ENCODE measurements at regions not wholly inside any gene's neighbourhood (a gene's known extent, or its start where the extent isn't known, plus 50 kb on each side); places are given as distances from the start of the nearest gene placed in this dataset.
A peak's percentile ranks its signal among the peaks of the same experiment; 100 is the strongest.
"Not testable (repeated sequence)": the region's sequence is repeated elsewhere in the genome, so short reads cannot be mapped to it uniquely, and the experiment has no call there.

GRCh38 chr1:115531631-115532264 lies 110.0 kb upstream of the VANGL1 start:
- no peak for DNase-seq

- DNase-seq: no peak
Observed at GRCh38 chr1:115530407-115530806, 111.4 kb upstream of the VANGL1 start.

GRCh38 chr1:115529216-115529897 lies 112.4 kb upstream of the VANGL1 start:
- peak; percentile 35 for DNase-seq

- not testable (repeated sequence) for DNase-seq
Observed at GRCh38 chr1:115528336-115528735, 113.4 kb upstream of the VANGL1 start.

- DNase-seq: no peak
Observed at GRCh38 chr1:115527746-115528145, 114.0 kb upstream of the VANGL1 start.

- no peak for DNase-seq
Observed at GRCh38 chr1:115526900-115527299, 114.9 kb upstream of the VANGL1 start.

GRCh38 chr1:115524236-115524635 lies 117.5 kb upstream of the VANGL1 start:
- DNase-seq: no peak

- no peak for DNase-seq
Observed at GRCh38 chr1:115522386-115522785, 119.4 kb upstream of the VANGL1 start.

- no peak for DNase-seq
Observed at GRCh38 chr1:115515270-115515669, 126.5 kb upstream of the VANGL1 start.

GRCh38 chr1:115510226-115510625 lies 131.5 kb upstream of the VANGL1 start:
- not testable (repeated sequence) for DNase-seq

GRCh38 chr1:115507901-115508300 lies 133.9 kb upstream of the VANGL1 start:
- no peak for DNase-seq

- DNase-seq: peak; percentile 54
Observed at GRCh38 chr1:115506924-115507589, 134.7 kb upstream of the VANGL1 start.

GRCh38 chr1:115506518-115506917 lies 135.3 kb upstream of the VANGL1 start:
- no peak for DNase-seq

GRCh38 chr1:115505148-115505571 lies 136.6 kb upstream of the VANGL1 start:
- DNase-seq: no peak

- DNase-seq: not testable (repeated sequence)
Observed at GRCh38 chr1:115502183-115502582, 139.6 kb upstream of the VANGL1 start.

GRCh38 chr1:115501476-115501875 lies 140.3 kb upstream of the VANGL1 start:
- no peak for DNase-seq

- no peak for DNase-seq
Observed at GRCh38 chr1:115499253-115499652, 142.5 kb upstream of the VANGL1 start.

GRCh38 chr1:115496904-115497527 lies 144.8 kb upstream of the VANGL1 start:
- no peak for DNase-seq

GRCh38 chr1:115495625-115496024 lies 146.1 kb upstream of the VANGL1 start:
- DNase-seq: no peak

GRCh38 chr1:115495111-115495510 lies 146.7 kb upstream of the VANGL1 start:
- DNase-seq: no peak

GRCh38 chr1:115493834-115494233 lies 147.9 kb upstream of the VANGL1 start:
- DNase-seq: no peak

- no peak for DNase-seq
Observed at GRCh38 chr1:115492880-115493279, 148.9 kb upstream of the VANGL1 start.

GRCh38 chr1:115492019-115492595 lies 149.7 kb upstream of the VANGL1 start:
- no peak for DNase-seq

All from NCI-H82 (cell line).